Heart left ventricle (tissue), 16 donors: ENCODE measurements at regions not wholly inside any gene's neighbourhood (a gene's known extent, or its start where the extent isn't known, plus 50 kb on each side); places are given as distances from the start of the nearest gene placed in this dataset.

Experiments
- ATAC-seq, 4 donors: fragments of 200-7000 bp; cut with Tn5 transposase; one replicate each; pipeline ENCODE4 v1.9.1; 2020 to 2022; ENCODE audit warnings: moderate library complexity in 4 of 4, mild to moderate bottlenecking in 3 of 4, moderate number of reproducible peaks in 1 of 4
- DNase-seq, 5 donors: peaks; one replicate each; pipeline ENCODE4 v3.0.0-alpha.2; 2020
- H3K27ac ChIP-seq, 12 donors: fragments of 200-600 bp; sonication (generic) in 4 of 12; one replicate each; pipeline versions ENCODE4 v1.5.0 to v1.8.0; 2016 to 2022; ENCODE audit warnings: mild to moderate bottlenecking in 2 of 12
- H3K27me3 ChIP-seq, 9 donors: fragments of 200-600 bp; sonication (generic) in 2 of 9; one replicate each; pipeline versions ENCODE4 v1.5.1 to v1.8.0; 2016 to 2022; ENCODE audit warnings: mild to moderate bottlenecking in 3 of 9
- H3K36me3 ChIP-seq, 9 donors: fragments of 200-600 bp; sonication (generic) in 2 of 9; one replicate each; pipeline versions ENCODE4 v1.5.0 to v1.8.0; 2018 to 2022; ENCODE audit warnings: mild to moderate bottlenecking in 2 of 9
- H3K4me1 ChIP-seq, 12 donors: fragments of 200-600 bp; sonication (generic) in 4 of 12; one replicate each; pipeline versions ENCODE4 v1.5.0 to v1.8.0; 2016 to 2022; ENCODE audit warnings: mild to moderate bottlenecking in 3 of 12
- H3K4me3 ChIP-seq, 12 donors: fragments of 200-600 bp; sonication (generic) in 4 of 12; one replicate each; pipeline versions ENCODE4 v1.5.0 to v1.8.0; 2017 to 2022; ENCODE audit warnings: mild to moderate bottlenecking in 9 of 12, moderate library complexity in 4 of 12
- H3K9me3 ChIP-seq, 12 donors: fragments of 200-600 bp; sonication (generic) in 4 of 12; one replicate each; pipeline versions ENCODE4 v1.5.0 to v1.8.0; 2016 to 2022; ENCODE audit warnings: mild to moderate bottlenecking in 1 of 12
- POLR2A ChIP-seq, 2 donors: fragments of 450-650 bp; IDR thresholded peaks; one replicate each; pipeline ENCODE4 v1.6.1; 2017; ENCODE audit warnings: antibody characterized with exemption in 2 of 2, mild to moderate bottlenecking in 2 of 2, moderate library complexity in 2 of 2
- WGBS, 4 donors: extraction: QIAGEN DNeasy Blood & Tissue Kit in 2 of 4; methylation state at CpG; one replicate each; pipeline versions ENCODE4 v1.1.5 to v1.1.7; 2013 to 2018; 5-methylcytosine and 5-hydroxymethylcytosine counted together
- intact Hi-C, 10 donors: fragments of 100-400 bp; cut with DNase I; formaldehyde crosslinking; loops; one replicate each; pipeline versions ENCODE4 v1.11.1 to v1.14.2; 2022
- TF ChIP-seq, protein P1 (sequence below), 12 donors: fragments of 200-600 bp; sonication (generic) in 4 of 12; IDR thresholded peaks; one replicate each; pipeline versions ENCODE4 v1.5.0 to v1.8.0; 2018 to 2022; ENCODE audit warnings: antibody characterized with exemption in 12 of 12, mild to moderate bottlenecking in 5 of 12
- donor health status: ischemic (EF 13 %, LVEDD 7.1; RV severe dilation, severe dysfunction).
- donor health status: healthy with polysubstance abuse.
- donor health status: DM: no; HTN: yes; CAD: no.
- donor health status: DM: no; HTN: no; CAD: no.
- donor health status: ischemic (EF 25% LVEDD 6.9; RV normal size, moderate dysfunction).
- donor health status: ischemic (EF 25% LVEDD 5.7; RV mildly dilated, moderate dysfunction).
- donor health status: healthy.
- donor health status: DM: yes; HTN: yes; CAD: no.
- donor health status: ischemic (EF 35%, LVEDD 5.7; RV mildly dilated, moderate dysfunction).
- donor health status: nonischemic (EF 11% LVEDD 7.7; RV severe dilation, severe dysfunction).
- donor health status: DM: yes; HTN: yes; CAD: no.
- donor health status: PGD.
- donor health status: ischemic (EF 29% LVEDD 5.4; RV normal size, mild dysfunction).
- donor health status: nonischemic (EF 23%, LVEDD 6.1; RV moderate dilation, normal function).

DNA sequence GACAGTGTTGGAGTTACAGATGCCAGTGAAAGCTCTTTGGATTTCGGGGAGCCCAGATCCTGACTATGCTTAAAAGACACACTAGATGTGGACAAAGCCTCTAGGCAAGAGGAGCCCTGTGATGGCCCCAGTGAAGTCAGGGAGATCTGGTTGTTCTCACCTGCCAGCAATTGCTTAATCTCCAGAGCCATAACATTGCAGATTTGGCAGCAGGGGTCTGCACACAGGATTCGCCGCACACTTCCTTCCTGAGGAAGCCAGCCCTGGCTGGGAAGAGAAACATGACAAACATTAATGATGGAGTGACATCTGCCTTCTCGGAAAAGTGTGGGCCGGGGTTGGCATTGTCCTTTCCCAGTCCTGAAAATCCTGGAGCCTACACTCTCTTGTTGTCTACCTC is 65.2 kb upstream of the PHF24 start:
- peaks cover 0 to 15% (median 4%) of the 10 kb centered on the region in 9 donors for H3K27me3 ChIP-seq
- no peaks in the 10 kb centered on the region for H3K4me1 ChIP-seq
- TF ChIP-seq POLR2A (IDR thresholded peaks at IDR 0.05) = no peak
- TF ChIP-seq, protein P1, sequence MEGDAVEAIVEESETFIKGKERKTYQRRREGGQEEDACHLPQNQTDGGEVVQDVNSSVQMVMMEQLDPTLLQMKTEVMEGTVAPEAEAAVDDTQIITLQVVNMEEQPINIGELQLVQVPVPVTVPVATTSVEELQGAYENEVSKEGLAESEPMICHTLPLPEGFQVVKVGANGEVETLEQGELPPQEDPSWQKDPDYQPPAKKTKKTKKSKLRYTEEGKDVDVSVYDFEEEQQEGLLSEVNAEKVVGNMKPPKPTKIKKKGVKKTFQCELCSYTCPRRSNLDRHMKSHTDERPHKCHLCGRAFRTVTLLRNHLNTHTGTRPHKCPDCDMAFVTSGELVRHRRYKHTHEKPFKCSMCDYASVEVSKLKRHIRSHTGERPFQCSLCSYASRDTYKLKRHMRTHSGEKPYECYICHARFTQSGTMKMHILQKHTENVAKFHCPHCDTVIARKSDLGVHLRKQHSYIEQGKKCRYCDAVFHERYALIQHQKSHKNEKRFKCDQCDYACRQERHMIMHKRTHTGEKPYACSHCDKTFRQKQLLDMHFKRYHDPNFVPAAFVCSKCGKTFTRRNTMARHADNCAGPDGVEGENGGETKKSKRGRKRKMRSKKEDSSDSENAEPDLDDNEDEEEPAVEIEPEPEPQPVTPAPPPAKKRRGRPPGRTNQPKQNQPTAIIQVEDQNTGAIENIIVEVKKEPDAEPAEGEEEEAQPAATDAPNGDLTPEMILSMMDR (IDR thresholded peaks at IDR 0.05) = no peak
- DNase-seq = no peak
- ATAC-seq = no peak
- H3K27ac ChIP-seq = no peak overlapping the region
- H3K9me3 ChIP-seq = no peaks in the 10 kb centered on the region
- H3K4me3 ChIP-seq = no peak overlapping the region
- intact Hi-C loops = loop anchor here in 2 of 10 donors (10.0 kb wide), 2 partner anchors 582 to 662 kb away; no protein-coding TSS in a partner anchor
- WGBS, 4 donors = 37 to 47% (median 40%) methylated on average over 5 of the region's 5 CpGs
- H3K36me3 ChIP-seq = no peaks in the 10 kb centered on the region

DNA sequence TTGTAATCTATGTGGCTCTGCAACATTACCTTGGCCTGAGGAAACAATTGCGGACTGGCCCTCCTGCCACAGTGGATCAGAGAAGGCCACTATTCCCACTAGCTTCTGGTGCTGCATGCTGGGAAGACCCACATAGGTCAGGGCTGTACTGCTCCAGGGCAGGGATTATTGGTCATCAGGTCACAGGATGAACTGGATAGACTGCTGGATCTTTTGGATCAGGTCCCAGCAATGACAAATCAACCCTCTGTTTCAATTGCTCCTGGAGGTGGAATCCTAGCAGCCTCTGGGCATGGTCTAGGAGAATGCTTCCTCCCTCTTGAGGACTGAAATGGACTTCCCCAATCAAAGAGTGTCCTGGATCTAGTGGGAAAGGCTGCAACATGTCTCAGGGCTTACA is 66.7 kb upstream of the PHF24 start:
- no peak for ATAC-seq
- intact Hi-C loops = loop anchor here in 2 of 10 donors (10.0 kb wide), 2 partner anchors 583 to 663 kb away; no protein-coding TSS in a partner anchor
- 92 to 100% (median 98%) methylated on average over 1 of the region's 1 CpG; no CpG with 5 or more reads in 1 of the 4 donors for WGBS, 4 donors
- no peaks in the 10 kb centered on the region for H3K4me1 ChIP-seq
- H3K4me3 ChIP-seq = no peak overlapping the region
- H3K36me3 ChIP-seq = no peaks in the 10 kb centered on the region
- H3K9me3 ChIP-seq = no peaks in the 10 kb centered on the region
- no peak for DNase-seq
- H3K27ac ChIP-seq = no peak overlapping the region
- H3K27me3 ChIP-seq = peaks cover 0 to 5% (median 0%) of the 10 kb centered on the region in 9 donors
- TF ChIP-seq, protein P1 (IDR thresholded peaks at IDR 0.05) = no peak
- TF ChIP-seq POLR2A (IDR thresholded peaks at IDR 0.05) = no peak

DNA sequence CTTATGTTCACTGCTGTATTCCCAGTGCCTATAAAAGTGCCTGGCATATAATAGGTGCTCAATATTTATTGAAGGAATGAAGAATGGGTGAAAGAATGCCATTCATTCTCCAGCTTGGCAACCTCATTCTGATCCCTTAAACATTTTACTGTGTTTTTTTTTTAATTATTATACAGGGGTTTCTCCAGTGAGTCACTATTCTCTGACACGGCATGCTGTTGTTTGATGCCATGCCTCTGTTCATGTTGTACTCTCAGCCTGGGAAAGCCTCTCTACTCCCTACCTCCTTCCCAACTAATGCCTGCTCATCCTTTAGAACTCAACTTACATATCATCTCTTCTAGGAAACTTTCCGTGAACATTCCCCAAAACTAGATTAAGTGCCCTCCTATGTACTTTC is 70.2 kb upstream of the PHF24 start:
- Histone ChIP-seq H3K9me3 (peaks cover 0 to 3% (median 0%) of the 10 kb centered on the region in 12 donors), H3K4me3 (no peak overlapping the region), H3K4me1 (no peaks in the 10 kb centered on the region), H3K27ac (no peak overlapping the region), H3K27me3 (no peaks in the 10 kb centered on the region), H3K36me3 (no peaks in the 10 kb centered on the region)
- ATAC-seq (no peak), DNase-seq (no peak)
- 33 to 42% (median 37%) methylated on average over 2 of the region's 2 CpGs for WGBS, 4 donors
- intact Hi-C loops = no loop called here
- TF ChIP-seq POLR2A (IDR thresholded peaks at IDR 0.05) = no peak
- TF ChIP-seq, protein P1 (IDR thresholded peaks at IDR 0.05) = no peak

DNA sequence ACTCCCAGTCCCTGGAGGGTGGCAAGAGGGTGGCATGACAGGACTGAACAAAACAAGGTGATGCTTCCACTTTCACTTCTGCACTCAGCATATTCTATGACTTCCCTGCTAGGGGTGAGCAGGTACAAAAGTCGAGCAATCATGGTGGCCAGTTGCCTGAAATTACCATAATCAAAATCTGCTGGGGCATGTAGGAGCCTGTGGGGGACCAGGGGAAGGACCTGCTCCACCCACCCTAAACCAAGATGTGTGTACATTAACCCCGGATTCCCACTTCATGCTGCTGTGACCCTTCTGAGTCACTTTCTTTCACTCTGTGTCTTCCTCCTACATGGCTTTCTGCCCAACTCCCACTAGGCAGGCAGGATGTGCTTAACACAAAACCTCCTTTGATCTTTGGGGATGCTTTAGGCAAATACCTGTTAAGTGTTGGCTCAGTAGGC is 73.3 kb upstream of the PHF24 start:
- no peak for ATAC-seq

More for the DNA sequence above, 73.3 kb upstream of the PHF24 start:
- no peak for DNase-seq
- Histone ChIP-seq H3K36me3 (no peaks in the 10 kb centered on the region), H3K27ac (no peak overlapping the region), H3K9me3 (peaks cover 0 to 3% (median 0%) of the 10 kb centered on the region in 12 donors), H3K4me3 (no peak overlapping the region), H3K4me1 (no peaks in the 10 kb centered on the region), H3K27me3 (no peaks in the 10 kb centered on the region)
- intact Hi-C loops = no loop called here
- no peak for TF ChIP-seq POLR2A (IDR thresholded peaks at IDR 0.05)
- TF ChIP-seq, protein P1 (IDR thresholded peaks at IDR 0.05) = no peak
- 47 to 88% (median 71%) methylated on average over 2 of the region's 2 CpGs for WGBS, 4 donors
